AG08395 (cell line): ENCODE measurements at regions not wholly inside any gene's neighbourhood (a gene's known extent, or its start where the extent isn't known, plus 50 kb on each side); places are given as distances from the start of the nearest gene placed in this dataset.
"Not testable (repeated sequence)": the region's sequence is repeated elsewhere in the genome, so short reads cannot be mapped to it uniquely, and the experiment has no call there.

Experiments used
- DNase-seq: peaks from one replicate; pipeline ENCODE4 v3.0.0; 2012; ENCODE audit warnings: mixed read lengths, low spot score

- DNase-seq: no peak
These were observed 610.0 kb downstream of the MAT2B start for GRCh38 chr5:164115420-164115819.

- no peak for DNase-seq
These were observed 614.5 kb downstream of the MAT2B start for GRCh38 chr5:164119806-164120447.

GRCh38 chr5:164127527-164127926 lies 622.1 kb downstream of the MAT2B start:
- DNase-seq: no peak

GRCh38 chr5:164132358-164132757 lies 626.9 kb downstream of the MAT2B start:
- DNase-seq: no peak

- no peak for DNase-seq
These were observed 631.7 kb downstream of the MAT2B start for GRCh38 chr5:164137095-164137494.

GRCh38 chr5:164139423-164139822 lies 634.0 kb downstream of the MAT2B start:
- DNase-seq: no peak

- DNase-seq: no peak
These were observed 640.0 kb downstream of the MAT2B start for GRCh38 chr5:164145458-164145857.

GRCh38 chr5:164146223-164146622 lies 640.8 kb downstream of the MAT2B start:
- DNase-seq: no peak

GRCh38 chr5:164148292-164148691 lies 642.9 kb downstream of the MAT2B start:
- DNase-seq: no peak

GRCh38 chr5:164152539-164152938 lies 647.1 kb downstream of the MAT2B start:
- DNase-seq: not testable (repeated sequence)

- DNase-seq: no peak
These were observed 648.2 kb downstream of the MAT2B start for GRCh38 chr5:164153469-164154172.

GRCh38 chr5:164170814-164171213 lies 665.4 kb downstream of the MAT2B start:
- DNase-seq: no peak

GRCh38 chr5:164175083-164175482 lies 669.7 kb downstream of the MAT2B start:
- DNase-seq: no peak

- no peak for DNase-seq
These were observed 674.0 kb downstream of the MAT2B start for GRCh38 chr5:164179406-164179805.

- DNase-seq: no peak
These were observed 676.2 kb downstream of the MAT2B start for GRCh38 chr5:164181604-164182003.

GRCh38 chr5:164184158-164184557 lies 678.7 kb downstream of the MAT2B start:
- DNase-seq: no peak

GRCh38 chr5:164185000-164185399 lies 679.6 kb downstream of the MAT2B start:
- DNase-seq: no peak

GRCh38 chr5:164186550-164186949 lies 681.1 kb downstream of the MAT2B start:
- no peak for DNase-seq

GRCh38 chr5:164187785-164188184 lies 682.4 kb downstream of the MAT2B start:
- no peak for DNase-seq

GRCh38 chr5:164188733-164189148 lies 683.3 kb downstream of the MAT2B start:
- no peak for DNase-seq

GRCh38 chr5:164191240-164191639 lies 685.8 kb downstream of the MAT2B start:
- DNase-seq: no peak

- DNase-seq: no peak
These were observed 696.9 kb downstream of the MAT2B start for GRCh38 chr5:164202338-164202737.

GRCh38 chr5:164203581-164204225 lies 698.3 kb downstream of the MAT2B start:
- DNase-seq: no peak
